ENCODE measurements at regions not wholly inside any gene's neighbourhood (a gene's known extent, or its start where the extent isn't known, plus 50 kb on each side); places are given as distances from the start of the nearest gene placed in this dataset.
"Not testable (repeated sequence)": the region's sequence is repeated elsewhere in the genome, so short reads cannot be mapped to it uniquely, and the experiment has no call there.

- 2 to 3% methylated on average over 6 to 7 of the region's 8 CpGs for WGBS, 2 experiments (ENCODE audit: low coverage in 1 of 2, low lambda C conversion rate in 2 of 2, missing lambda C conversion rate in 2 of 2)
- H4K20me1 ChIP-seq (ENCODE audit: insufficient read depth); in situ Hi-C loops (cut with MboI); H3K9ac ChIP-seq; H2AFZ ChIP-seq; H3K9me3 ChIP-seq (ENCODE audit: low read depth); H3K36me3 ChIP-seq (ENCODE audit: low read depth); H3K27me3 ChIP-seq (replicated peaks; ENCODE audit: insufficient read depth); H3K9me2 ChIP-seq (ENCODE audit: insufficient read depth); DNase-seq: not testable (repeated sequence)
- Histone ChIP-seq H3F3A (ENCODE audit: insufficient read depth) (peaks cover 27% of the 10 kb centered on the region), H3K27ac (peak overlapping the region; percentile 41), H3K4me3 (peak overlapping the region; percentile 47; the same call in 1 of the 2 replicates), H3K4me2 (ENCODE audit: unreplicated experiment) (peak overlapping the region; percentile 61), H3K4me1 (ENCODE audit: insufficient read depth) (peaks cover 25% of the 10 kb centered on the region), H3K79me2 (ENCODE audit: insufficient read depth) (peaks cover 94% of the 10 kb centered on the region)
Measured at GRCh38 chr2:87485455-87485854, 262.4 kb upstream of the PLGLB2 start.

- H3K27ac ChIP-seq: peak overlapping the region; percentile 74
- H3F3A ChIP-seq (ENCODE audit: insufficient read depth): peaks cover 24% of the 10 kb centered on the region
- peaks cover 94% of the 10 kb centered on the region for H3K79me2 ChIP-seq (ENCODE audit: insufficient read depth)
- H3K9me3 ChIP-seq (ENCODE audit: low read depth); H3K36me3 ChIP-seq (ENCODE audit: low read depth); H3K9me2 ChIP-seq (ENCODE audit: insufficient read depth); H4K20me1 ChIP-seq (ENCODE audit: insufficient read depth); in situ Hi-C loops (cut with MboI); H2AFZ ChIP-seq; DNase-seq; H3K27me3 ChIP-seq (replicated peaks; ENCODE audit: insufficient read depth): not testable (repeated sequence)
- peak overlapping the region; percentile 47; the same call in 1 of the 2 replicates for H3K4me3 ChIP-seq
- peak overlapping the region; percentile 68 for H3K4me2 ChIP-seq (ENCODE audit: unreplicated experiment)
- 21% methylated on average over 4 of the region's 10 CpGs; no CpG with 5 or more reads in 1 of the 2 experiments for WGBS, 2 experiments (ENCODE audit: low coverage in 1 of 2, low lambda C conversion rate in 2 of 2, missing lambda C conversion rate in 2 of 2)
- H3K9ac ChIP-seq: peak overlapping the region; percentile 56
- H3K4me1 ChIP-seq (ENCODE audit: insufficient read depth): peaks cover 25% of the 10 kb centered on the region
Measured at GRCh38 chr2:87485884-87486283, 262.0 kb upstream of the PLGLB2 start.

- H3K9me3 ChIP-seq (ENCODE audit: low read depth); in situ Hi-C loops (cut with MboI); DNase-seq; H3K27me3 ChIP-seq (replicated peaks; ENCODE audit: insufficient read depth); H2AFZ ChIP-seq; H3K36me3 ChIP-seq (ENCODE audit: low read depth); H3K9me2 ChIP-seq (ENCODE audit: insufficient read depth); H4K20me1 ChIP-seq (ENCODE audit: insufficient read depth): not testable (repeated sequence)
- peak overlapping the region; percentile 56 for H3K9ac ChIP-seq
- WGBS, 2 experiments (ENCODE audit: low coverage in 1 of 2, low lambda C conversion rate in 2 of 2, missing lambda C conversion rate in 2 of 2): 75 to 91% methylated on average over 8 to 9 of the region's 9 CpGs
- H3K4me2 ChIP-seq (ENCODE audit: unreplicated experiment): peak overlapping the region; percentile 68
- H3K27ac ChIP-seq: peak overlapping the region; percentile 74
- peaks cover 93% of the 10 kb centered on the region for H3K79me2 ChIP-seq (ENCODE audit: insufficient read depth)
- peak overlapping the region; percentile 47; the same call in 1 of the 2 replicates for H3K4me3 ChIP-seq
- peaks cover 21% of the 10 kb centered on the region for H3F3A ChIP-seq (ENCODE audit: insufficient read depth)
- peaks cover 25% of the 10 kb centered on the region for H3K4me1 ChIP-seq (ENCODE audit: insufficient read depth)
Measured at GRCh38 chr2:87486413-87486812, 261.5 kb upstream of the PLGLB2 start.

GRCh38 chr2:87488021-87488420, 259.9 kb upstream of the PLGLB2 start:
- in situ Hi-C loops (cut with MboI); DNase-seq; H2AFZ ChIP-seq; H3K9ac ChIP-seq; H4K20me1 ChIP-seq (ENCODE audit: insufficient read depth); H3K4me2 ChIP-seq (ENCODE audit: unreplicated experiment); H3K9me2 ChIP-seq (ENCODE audit: insufficient read depth); H3K4me3 ChIP-seq; H3K9me3 ChIP-seq (ENCODE audit: low read depth); H3K27me3 ChIP-seq (replicated peaks; ENCODE audit: insufficient read depth); H3K36me3 ChIP-seq (ENCODE audit: low read depth): not testable (repeated sequence)
- Histone ChIP-seq H3K79me2 (ENCODE audit: insufficient read depth) (peaks cover 88% of the 10 kb centered on the region), H3K4me1 (ENCODE audit: insufficient read depth) (peaks cover 19% of the 10 kb centered on the region), H3F3A (ENCODE audit: insufficient read depth) (peaks cover 17% of the 10 kb centered on the region), H3K27ac (peak overlapping the region; percentile 31; the same call in 1 of the 2 replicates)
- WGBS, 2 experiments (ENCODE audit: low coverage in 1 of 2, low lambda C conversion rate in 2 of 2, missing lambda C conversion rate in 2 of 2): 38 to 62% methylated on average over 1 of the region's 1 CpG

GRCh38 chr2:87488991-87489390, 258.9 kb upstream of the PLGLB2 start:
- H3K79me2 ChIP-seq (ENCODE audit: insufficient read depth): peaks cover 88% of the 10 kb centered on the region
- DNase-seq; in situ Hi-C loops (cut with MboI): not testable (repeated sequence)

GRCh38 chr2:87494846-87495245, 253.0 kb upstream of the PLGLB2 start:
- H3K36me3 ChIP-seq (ENCODE audit: low read depth); H3K4me2 ChIP-seq (ENCODE audit: unreplicated experiment); H3K27ac ChIP-seq; H3K27me3 ChIP-seq (replicated peaks; ENCODE audit: insufficient read depth); H4K20me1 ChIP-seq (ENCODE audit: insufficient read depth); H3K9me2 ChIP-seq (ENCODE audit: insufficient read depth); H3K9me3 ChIP-seq (ENCODE audit: low read depth); H3K4me1 ChIP-seq (ENCODE audit: insufficient read depth); H2AFZ ChIP-seq; H3K4me3 ChIP-seq; DNase-seq; in situ Hi-C loops (cut with MboI); H3K9ac ChIP-seq: not testable (repeated sequence)
- Histone ChIP-seq H3K79me2 (ENCODE audit: insufficient read depth) (peaks cover 74% of the 10 kb centered on the region), H3F3A (ENCODE audit: insufficient read depth) (peaks cover 15% of the 10 kb centered on the region)
- WGBS, 2 experiments (ENCODE audit: low coverage in 1 of 2, low lambda C conversion rate in 2 of 2, missing lambda C conversion rate in 2 of 2): 77 to 81% methylated on average over 5 of the region's 5 CpGs

More at GRCh38 chr2:87488991-87489390, 258.9 kb upstream of the PLGLB2 start:
- not testable (repeated sequence) for H3K9me3 ChIP-seq (ENCODE audit: low read depth); H3K4me2 ChIP-seq (ENCODE audit: unreplicated experiment); H3K27ac ChIP-seq; H4K20me1 ChIP-seq (ENCODE audit: insufficient read depth); H3K27me3 ChIP-seq (replicated peaks; ENCODE audit: insufficient read depth); H3K4me3 ChIP-seq; H3K9me2 ChIP-seq (ENCODE audit: insufficient read depth); H3K9ac ChIP-seq; H2AFZ ChIP-seq; H3K36me3 ChIP-seq (ENCODE audit: low read depth)
- Histone ChIP-seq H3K4me1 (ENCODE audit: insufficient read depth) (peaks cover 19% of the 10 kb centered on the region), H3F3A (ENCODE audit: insufficient read depth) (peaks cover 17% of the 10 kb centered on the region)
- WGBS, 2 experiments (ENCODE audit: low coverage in 1 of 2, low lambda C conversion rate in 2 of 2, missing lambda C conversion rate in 2 of 2): 96% methylated on average over 3 of the region's 3 CpGs

- in situ Hi-C loops (cut with MboI); H3K4me2 ChIP-seq (ENCODE audit: unreplicated experiment); H3K4me3 ChIP-seq; H3K36me3 ChIP-seq (ENCODE audit: low read depth); H2AFZ ChIP-seq; H4K20me1 ChIP-seq (ENCODE audit: insufficient read depth); DNase-seq; H3K27me3 ChIP-seq (replicated peaks; ENCODE audit: insufficient read depth); H3K9ac ChIP-seq; H3K9me3 ChIP-seq (ENCODE audit: low read depth); H3K9me2 ChIP-seq (ENCODE audit: insufficient read depth): not testable (repeated sequence)
- peak overlapping the region; percentile 30; the same call in 1 of the 2 replicates for H3K27ac ChIP-seq
- peaks cover 74% of the 10 kb centered on the region for H3K79me2 ChIP-seq (ENCODE audit: insufficient read depth)
- H3F3A ChIP-seq (ENCODE audit: insufficient read depth): peaks cover 21% of the 10 kb centered on the region
- H3K4me1 ChIP-seq (ENCODE audit: insufficient read depth): peaks cover 14% of the 10 kb centered on the region
- 79 to 81% methylated on average over 5 of the region's 5 CpGs for WGBS, 2 experiments (ENCODE audit: low coverage in 1 of 2, low lambda C conversion rate in 2 of 2, missing lambda C conversion rate in 2 of 2)
Measured at GRCh38 chr2:87495455-87495854, 252.4 kb upstream of the PLGLB2 start.
